Neural progenitor cell (in vitro differentiated cells): ENCODE measurements at regions not wholly inside any gene's neighbourhood (a gene's known extent, or its start where the extent isn't known, plus 50 kb on each side); places are given as distances from the start of the nearest gene placed in this dataset.
A peak's percentile ranks its signal among the peaks of the same experiment; 100 is the strongest.

ENCODE experiments used
- DNase-seq: peaks from one replicate; pipeline ENCODE4 v3.0.0-alpha.2; 2016; ENCODE audit warnings: low spot score
- H2AFZ ChIP-seq: fragments of 200-600 bp; sonication (generic); replicated peaks from 2 replicates; pipeline ENCODE4 v1.6.1; 2016; ENCODE audit warnings: antibody characterized with exemption
- H3F3A ChIP-seq: fragments of 200-600 bp; sonication (generic); 2 replicates; pipeline ENCODE4 v1.6.1; 2016; ENCODE audit warnings: antibody characterized with exemption, low read depth
- H3K27ac ChIP-seq: fragments of 200-600 bp; sonication (generic); 2 replicates; pipeline ENCODE4 v1.5.1; 2016; ENCODE audit warnings: mild to moderate bottlenecking
- H3K27me3 ChIP-seq: fragments of 200-600 bp; sonication (generic); 2 replicates; pipeline ENCODE4 v1.6.1; 2016; ENCODE audit warnings: mild to moderate bottlenecking, moderate library complexity
- H3K36me3 ChIP-seq: fragments of 200-600 bp; sonication (generic); 2 replicates; pipeline ENCODE4 v1.5.1; 2016
- H3K4me1 ChIP-seq: fragments of 200-600 bp; sonication (generic); 2 replicates; pipeline ENCODE4 v1.6.1; 2016; ENCODE audit warnings: mixed run types
- H3K4me2 ChIP-seq: fragments of 200-600 bp; sonication (generic); 2 replicates; pipeline ENCODE4 v1.6.1; 2016
- H3K4me3 ChIP-seq: fragments of 200-600 bp; sonication (generic); 2 replicates; pipeline ENCODE4 v1.5.1; 2016
- H3K79me2 ChIP-seq: fragments of 200-600 bp; sonication (generic); 2 replicates; pipeline ENCODE4 v1.6.1; 2016; ENCODE audit warnings: low read depth
- H3K9ac ChIP-seq: fragments of 200-600 bp; sonication (generic); 2 replicates; pipeline ENCODE4 v1.6.1; 2016
- H3K9me3 ChIP-seq: fragments of 200-600 bp; sonication (generic); 2 replicates; pipeline ENCODE4 v1.5.1; 2016; ENCODE audit warnings: low read depth
- H4K20me1 ChIP-seq: fragments of 200-600 bp; sonication (generic); 2 replicates; pipeline ENCODE4 v1.6.1; 2016; ENCODE audit warnings: low read depth
- H3K27ac Mint-ChIP-seq: 3 replicates; pipeline ENCODE4 v1.8.0; 2021; ENCODE audit warnings: mixed read lengths
- H3K27me3 Mint-ChIP-seq: 2 replicates; pipeline ENCODE4 v1.8.0; 2022; ENCODE audit warnings: low read depth, mild to moderate bottlenecking, inconsistent platforms, moderate library complexity, mixed read lengths; ENCODE audit not compliant: insufficient read depth
- H3K36me3 Mint-ChIP-seq: 3 replicates; pipeline ENCODE4 v1.8.0; 2021; ENCODE audit warnings: mixed read lengths
- H3K4me1 Mint-ChIP-seq: 3 replicates; pipeline ENCODE4 v1.8.0; 2021; ENCODE audit warnings: mixed read lengths
- H3K4me3 Mint-ChIP-seq: 3 replicates; pipeline ENCODE4 v1.8.0; 2021; ENCODE audit warnings: mild to moderate bottlenecking, moderate library complexity, mixed read lengths
- H3K9me3 Mint-ChIP-seq: 3 replicates; pipeline ENCODE4 v1.8.0; 2020; ENCODE audit warnings: mixed read lengths
- EZH2 ChIP-seq: fragments of 200-600 bp; sonication (generic); IDR thresholded peaks from 2 replicates; pipeline ENCODE4 v1.6.1; 2017; ENCODE audit warnings: antibody characterized with exemption, mild to moderate bottlenecking, moderate library complexity
- EZH2phosphoT487 ChIP-seq: fragments of 200-600 bp; sonication (generic); IDR thresholded peaks from 2 replicates; pipeline ENCODE4 v1.6.1; 2017; ENCODE audit warnings: antibody characterized with exemption
- TF ChIP-seq, protein P1 (sequence below): fragments of 200-600 bp; sonication (generic); IDR thresholded peaks from 2 replicates; pipeline ENCODE4 v1.5.1; 2017; ENCODE audit warnings: antibody characterized with exemption, mild to moderate bottlenecking

DNA sequence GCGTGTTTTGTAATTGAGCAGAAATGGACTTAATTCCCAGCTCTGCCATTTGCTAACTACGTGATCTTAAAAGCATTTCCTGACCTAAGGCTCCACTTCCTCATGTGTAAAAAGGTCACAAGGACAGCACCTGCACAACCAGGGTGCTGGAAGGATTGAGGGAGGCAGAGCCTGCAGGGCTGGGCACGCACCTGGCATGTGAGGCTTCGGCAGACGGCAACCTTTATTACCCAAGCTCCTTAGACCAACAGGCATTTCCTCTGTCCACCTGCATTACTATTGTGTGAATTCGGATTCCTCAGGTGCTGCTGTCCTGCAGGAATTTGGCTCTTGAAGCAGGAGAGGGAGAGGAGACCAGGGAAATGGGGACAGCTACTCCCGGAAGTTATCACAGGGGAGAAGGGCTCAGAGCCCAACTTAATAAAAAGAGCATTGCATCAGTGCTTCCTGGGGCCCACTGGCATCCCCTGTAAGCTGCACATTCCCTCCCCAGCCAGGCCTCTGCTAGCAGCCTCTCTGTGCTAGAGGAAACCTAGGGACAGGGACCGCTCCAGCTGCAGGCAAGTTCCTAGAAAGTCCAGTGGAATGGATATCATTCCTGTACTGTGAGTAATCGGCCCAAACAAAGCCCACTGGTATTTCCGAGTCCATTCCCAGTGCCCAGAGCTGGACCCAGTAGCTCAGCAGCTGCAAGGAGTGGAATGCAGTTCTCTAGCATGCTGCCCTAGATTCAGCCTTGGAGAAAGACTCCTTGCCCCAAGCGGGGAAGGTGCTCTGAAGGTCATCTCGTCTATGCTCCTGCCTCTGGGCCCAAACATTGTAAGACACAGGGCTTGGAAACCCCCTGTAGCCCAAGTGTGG, 157.1 kb upstream of the CCND2 start:
- Histone ChIP-seq H3K4me3 (no peak overlapping the region), H3K27ac (no peak overlapping the region), H3K9me3 (no peaks in the 10 kb centered on the region), H2AFZ (peak overlapping the region; percentile 72), H3K27me3 (peaks cover 10% of the 10 kb centered on the region), H3K36me3 (no peaks in the 10 kb centered on the region), H4K20me1 (no peaks in the 10 kb centered on the region), H3K9ac (no peak overlapping the region), H3K4me1 (peaks cover 6% of the 10 kb centered on the region), H3K79me2 (no peaks in the 10 kb centered on the region), H3F3A (peaks cover 5% of the 10 kb centered on the region), H3K4me2 (peak overlapping the region; percentile 0)
- Mint-ChIP-seq H3K27me3 (peaks cover 4% of the 10 kb centered on the region), H3K36me3 (no peaks in the 10 kb centered on the region), H3K4me1 (peaks cover 19% of the 10 kb centered on the region), H3K4me3 (no peak overlapping the region), H3K27ac (no peak overlapping the region), H3K9me3 (peaks cover 3% of the 10 kb centered on the region)
- peak; percentile 13 for DNase-seq
- no peak for TF ChIP-seq EZH2
- TF ChIP-seq EZH2phosphoT487: no peak
- TF ChIP-seq, protein P1, sequence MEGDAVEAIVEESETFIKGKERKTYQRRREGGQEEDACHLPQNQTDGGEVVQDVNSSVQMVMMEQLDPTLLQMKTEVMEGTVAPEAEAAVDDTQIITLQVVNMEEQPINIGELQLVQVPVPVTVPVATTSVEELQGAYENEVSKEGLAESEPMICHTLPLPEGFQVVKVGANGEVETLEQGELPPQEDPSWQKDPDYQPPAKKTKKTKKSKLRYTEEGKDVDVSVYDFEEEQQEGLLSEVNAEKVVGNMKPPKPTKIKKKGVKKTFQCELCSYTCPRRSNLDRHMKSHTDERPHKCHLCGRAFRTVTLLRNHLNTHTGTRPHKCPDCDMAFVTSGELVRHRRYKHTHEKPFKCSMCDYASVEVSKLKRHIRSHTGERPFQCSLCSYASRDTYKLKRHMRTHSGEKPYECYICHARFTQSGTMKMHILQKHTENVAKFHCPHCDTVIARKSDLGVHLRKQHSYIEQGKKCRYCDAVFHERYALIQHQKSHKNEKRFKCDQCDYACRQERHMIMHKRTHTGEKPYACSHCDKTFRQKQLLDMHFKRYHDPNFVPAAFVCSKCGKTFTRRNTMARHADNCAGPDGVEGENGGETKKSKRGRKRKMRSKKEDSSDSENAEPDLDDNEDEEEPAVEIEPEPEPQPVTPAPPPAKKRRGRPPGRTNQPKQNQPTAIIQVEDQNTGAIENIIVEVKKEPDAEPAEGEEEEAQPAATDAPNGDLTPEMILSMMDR: no peak

DNA sequence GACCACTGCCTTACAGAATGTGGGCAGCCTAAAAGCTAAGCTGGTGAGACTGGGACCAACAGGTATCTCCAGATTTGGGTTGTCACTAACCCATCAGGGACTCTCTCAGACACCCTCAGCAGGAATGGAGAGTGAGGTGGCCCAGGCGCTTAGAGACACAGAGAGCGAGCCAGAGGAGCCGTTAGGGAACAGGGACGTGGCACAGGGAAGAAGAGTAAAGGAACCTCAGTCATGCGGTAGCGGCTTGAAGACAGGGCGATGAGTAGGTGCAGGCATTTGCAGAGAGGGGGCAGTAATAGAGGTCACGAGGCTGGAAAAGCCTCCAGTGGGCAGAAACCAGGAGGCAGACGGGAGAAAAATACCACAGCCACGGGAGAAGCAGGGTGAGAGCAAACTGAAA, 158.0 kb upstream of the CCND2 start:
- no peaks in the 10 kb centered on the region for H3K9me3 ChIP-seq
- DNase-seq: peak; percentile 28
- H3K9me3 Mint-ChIP-seq: peaks cover 4% of the 10 kb centered on the region
- no peaks in the 10 kb centered on the region for H4K20me1 ChIP-seq
- TF ChIP-seq EZH2: no peak
- TF ChIP-seq, protein P1: peak; percentile 41
- H3K4me3 ChIP-seq: no peak overlapping the region
- no peak overlapping the region for H3K9ac ChIP-seq
- H3K4me3 Mint-ChIP-seq: no peak overlapping the region
- no peaks in the 10 kb centered on the region for H3K36me3 ChIP-seq
- H3K36me3 Mint-ChIP-seq: no peaks in the 10 kb centered on the region
- peaks cover 6% of the 10 kb centered on the region for H3K4me1 ChIP-seq
- no peak overlapping the region for H3K27ac ChIP-seq
- H3K27me3 Mint-ChIP-seq: peaks cover 6% of the 10 kb centered on the region
- H3K4me2 ChIP-seq: no peak overlapping the region
- H3F3A ChIP-seq: peaks cover 5% of the 10 kb centered on the region
- H3K27me3 ChIP-seq: peaks cover 10% of the 10 kb centered on the region
- no peak overlapping the region for H3K27ac Mint-ChIP-seq
- H3K79me2 ChIP-seq: no peaks in the 10 kb centered on the region
- H2AFZ ChIP-seq: peak overlapping the region; percentile 72
- H3K4me1 Mint-ChIP-seq: peaks cover 18% of the 10 kb centered on the region

DNA sequence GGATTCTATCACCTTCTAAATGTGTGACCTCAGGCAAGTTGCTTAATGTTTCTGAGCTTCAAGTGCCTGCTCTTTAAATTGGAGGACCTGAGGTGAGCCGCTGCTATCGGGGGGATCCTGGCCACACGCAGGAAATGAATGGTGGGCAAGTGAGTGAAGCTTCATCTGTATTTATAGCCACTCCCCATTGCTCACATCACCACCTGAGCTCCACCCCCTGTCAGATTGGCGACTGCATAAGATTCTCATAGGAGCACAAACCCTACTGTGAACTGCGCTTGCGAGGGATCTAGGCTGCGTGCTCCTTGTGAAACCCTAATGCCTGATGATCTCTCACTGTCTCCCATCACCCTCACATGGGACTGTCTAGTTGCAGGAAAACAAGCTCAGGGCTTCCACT, 158.6 kb upstream of the CCND2 start:
- no peak overlapping the region for H3K4me3 Mint-ChIP-seq
- no peaks in the 10 kb centered on the region for H3K9me3 ChIP-seq
- H3K27ac Mint-ChIP-seq: no peak overlapping the region
- no peaks in the 10 kb centered on the region for H3K36me3 Mint-ChIP-seq
- H3K4me1 Mint-ChIP-seq: peaks cover 19% of the 10 kb centered on the region
- H3K4me1 ChIP-seq: peaks cover 6% of the 10 kb centered on the region
- no peaks in the 10 kb centered on the region for H3K79me2 ChIP-seq
- H3K4me3 ChIP-seq: no peak overlapping the region
- H3K27ac ChIP-seq: no peak overlapping the region
- no peaks in the 10 kb centered on the region for H4K20me1 ChIP-seq
- H3K4me2 ChIP-seq: no peak overlapping the region
- peaks cover 5% of the 10 kb centered on the region for H3K9me3 Mint-ChIP-seq
- no peak overlapping the region for H3K9ac ChIP-seq
- H3K36me3 ChIP-seq: no peaks in the 10 kb centered on the region
- no peak for DNase-seq
- H2AFZ ChIP-seq: no peak overlapping the region
- H3K27me3 Mint-ChIP-seq: peaks cover 5% of the 10 kb centered on the region
- peaks cover 5% of the 10 kb centered on the region for H3F3A ChIP-seq
- peaks cover 10% of the 10 kb centered on the region for H3K27me3 ChIP-seq
- no peak for TF ChIP-seq EZH2phosphoT487
- TF ChIP-seq, protein P1: no peak
- no peak for TF ChIP-seq EZH2
